Naive thymus-derived CD4-positive, alpha-beta T cell (primary cell): ENCODE measurements at regions not wholly inside any gene's neighbourhood (a gene's known extent, or its start where the extent isn't known, plus 50 kb on each side); places are given as distances from the start of the nearest gene placed in this dataset.
A peak's percentile ranks its signal among the peaks of the same experiment; 100 is the strongest.

Source experiments
- ATAC-seq: fragments of 150-1000 bp; cut with Tn5 transposase; 2 replicates; pipeline ENCODE4 v1.10.0; 2021; ENCODE audit warnings: mild to moderate bottlenecking, moderate library complexity
- CTCF ChIA-PET: fragments of 350-600 bp; sonication (Branson Sonifier 250); formaldehyde crosslinking; loops from one replicate; lab custom pipeline; 2021; ENCODE audit warnings: antibody characterized with exemption; lab: Charles Lee
- POLR2A ChIA-PET: fragments of 350-600 bp; sonication (Branson Sonifier 250); formaldehyde crosslinking; loops from one replicate; lab custom pipeline; 2021; ENCODE audit warnings: antibody characterized with exemption, inconsistent platforms; lab: Charles Lee
- DNase-seq, 9 donors: peaks; one replicate each; pipeline versions ENCODE4 v3.0.0 to v3.0.0-alpha.2; 2020 to 2022; ENCODE audit warnings: mixed read lengths in 1 of 9
- H3K27ac ChIP-seq: one replicate; pipeline ENCODE4 v1.7.0; 2013; ENCODE audit warnings: mild to moderate bottlenecking, low read depth, low read length, moderate library complexity
- H3K27me3 ChIP-seq, 2 donors: one replicate each; pipeline ENCODE4 v1.7.0; 2013; ENCODE audit warnings: low read length in 2 of 2, mild to moderate bottlenecking in 2 of 2, moderate library complexity in 2 of 2; ENCODE audit not compliant: control insufficient read depth in 2 of 2, insufficient read depth in 2 of 2
- H3K36me3 ChIP-seq, 3 experiments: 1 replicate in 2 of 3; 2 replicates in 1 of 3; pipeline ENCODE4 v1.7.0; 2013; ENCODE audit warnings: low read length in 3 of 3, mild to moderate bottlenecking in 3 of 3, moderate library complexity in 1 of 3; ENCODE audit not compliant: insufficient read depth in 3 of 3, control insufficient read depth in 2 of 3
- H3K4me1 ChIP-seq, 2 donors: one replicate each; pipeline ENCODE4 v1.7.0; 2013; ENCODE audit warnings: low read length in 2 of 2, mild to moderate bottlenecking in 2 of 2, moderate library complexity in 1 of 2; ENCODE audit not compliant: control insufficient read depth in 2 of 2, insufficient read depth in 2 of 2
- H3K4me3 ChIP-seq: 2 replicates; pipeline ENCODE4 v1.7.0; 2013; ENCODE audit warnings: mild to moderate bottlenecking, low read length
- H3K9me3 ChIP-seq, 3 experiments: 1 replicate in 2 of 3; 2 replicates in 1 of 3; pipeline ENCODE4 v1.7.0; 2013; ENCODE audit warnings: low read length in 3 of 3; ENCODE audit not compliant: control insufficient read depth in 2 of 3
- H3K27ac Mint-ChIP-seq, 9 donors: one replicate each; pipeline ENCODE4 v1.8.0; 2020 to 2022; ENCODE audit warnings: mixed read lengths in 9 of 9, mild to moderate bottlenecking in 8 of 9, moderate library complexity in 5 of 9, inconsistent platforms in 2 of 9
- H3K27me3 Mint-ChIP-seq, 5 donors: one replicate each; pipeline ENCODE4 v1.8.0; 2021 to 2022; ENCODE audit warnings: mixed read lengths in 5 of 5, mild to moderate bottlenecking in 1 of 5
- H3K36me3 Mint-ChIP-seq, 5 donors: one replicate each; pipeline ENCODE4 v1.8.0; 2020 to 2022; ENCODE audit warnings: mixed read lengths in 5 of 5, mild to moderate bottlenecking in 3 of 5, inconsistent platforms in 1 of 5
- H3K4me1 Mint-ChIP-seq, 7 donors: one replicate each; pipeline ENCODE4 v1.8.0; 2020 to 2022; ENCODE audit warnings: mixed read lengths in 7 of 7, mild to moderate bottlenecking in 3 of 7, inconsistent platforms in 1 of 7
- H3K4me3 Mint-ChIP-seq, 10 donors: one replicate each; pipeline ENCODE4 v1.8.0; 2020 to 2022; ENCODE audit warnings: mild to moderate bottlenecking in 10 of 10, mixed read lengths in 10 of 10, moderate library complexity in 6 of 10, inconsistent platforms in 2 of 10
- H3K9me3 Mint-ChIP-seq, 11 donors: one replicate each; pipeline ENCODE4 v1.8.0; 2020 to 2022; ENCODE audit warnings: mixed read lengths in 11 of 11, mild to moderate bottlenecking in 4 of 11, inconsistent platforms in 1 of 11, moderate library complexity in 1 of 11
- intact Hi-C, 2 donors: fragments of 100-400 bp; cut with micrococcal nuclease; formaldehyde crosslinking; loops; one replicate each; pipeline ENCODE4 v1.15.1; 2023

DNA sequence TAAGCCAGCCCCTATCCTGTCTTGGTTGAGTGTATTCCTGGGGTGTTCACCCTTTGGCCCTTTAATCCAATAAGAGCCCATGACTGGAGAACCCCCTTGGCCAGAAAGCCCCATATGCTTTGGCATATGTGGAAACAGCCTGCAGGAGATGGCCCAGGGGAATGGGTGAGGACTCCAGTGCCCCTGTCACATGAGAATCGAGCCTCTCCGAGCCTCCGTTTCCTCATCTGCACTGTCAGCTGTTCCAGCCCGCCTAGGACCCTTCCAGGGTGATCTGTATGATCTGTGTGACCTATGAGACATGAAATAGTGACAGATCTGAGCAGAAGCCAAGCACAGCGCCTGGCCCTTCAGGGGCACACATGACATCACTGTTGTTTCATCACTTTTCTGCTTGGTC, 300.7 kb downstream of the ZNF536 start:
- ChIA-PET POLR2A (no interaction called here), CTCF (interaction anchor here (0.7 to 1.4 kb wide), 3 partner anchors 11 to 1551 kb away, joined by 3 read pairs; no protein-coding TSS in a partner anchor)
- Histone ChIP-seq H3K4me1 (no peaks in the 10 kb centered on the region), H3K4me3 (no peak overlapping the region), H3K27me3 (no peaks in the 10 kb centered on the region), H3K36me3 (no peaks in the 10 kb centered on the region), H3K27ac (no peak overlapping the region), H3K9me3 (no peaks in the 10 kb centered on the region)
- no peak overlapping the region for H3K27ac Mint-ChIP-seq
- H3K4me1 Mint-ChIP-seq: no peaks in the 10 kb centered on the region
- DNase-seq: no peak
- ATAC-seq: no peak
- H3K36me3 Mint-ChIP-seq: no peaks in the 10 kb centered on the region
- no peaks in the 10 kb centered on the region for H3K9me3 Mint-ChIP-seq
- intact Hi-C loops: no loop called here
- peaks cover 0 to 46% (median 24%) of the 10 kb centered on the region in 5 donors for H3K27me3 Mint-ChIP-seq
- no peak overlapping the region for H3K4me3 Mint-ChIP-seq

DNA sequence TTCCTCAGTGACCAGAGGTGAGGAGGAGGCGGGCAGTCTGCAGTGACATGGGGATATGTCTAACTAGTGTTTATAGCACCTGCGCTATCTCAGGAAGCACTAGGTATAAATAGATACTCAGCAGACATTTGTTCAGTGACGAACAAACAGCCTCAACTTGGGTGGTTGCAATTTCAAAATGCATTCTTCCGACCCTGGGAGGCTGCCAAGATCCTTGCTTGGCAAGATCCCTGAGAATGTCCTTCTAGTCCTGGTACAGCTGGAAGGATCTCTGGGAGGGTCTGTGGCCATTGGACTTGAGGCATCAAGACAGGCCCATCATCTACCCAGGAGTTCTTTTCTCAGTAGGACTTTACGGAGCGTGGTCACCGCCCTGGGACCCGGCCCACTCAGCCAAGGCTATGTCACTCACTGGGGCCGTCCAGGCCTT, 299.5 kb downstream of the ZNF536 start:
- CTCF ChIA-PET: interaction anchor here (1.4 kb wide), 2 partner anchors 10 to 1553 kb away, joined by 3 read pairs; no protein-coding TSS in a partner anchor
- intact Hi-C loops: no loop called here

GRCh38 chr19:30671367-30671619, 299.1 kb downstream of the ZNF536 start:
- Histone ChIP-seq H3K4me1 (no peaks in the 10 kb centered on the region), H3K36me3 (no peaks in the 10 kb centered on the region), H3K27ac (no peak overlapping the region), H3K27me3 (no peaks in the 10 kb centered on the region), H3K9me3 (no peaks in the 10 kb centered on the region), H3K4me3 (no peak overlapping the region)
- intact Hi-C loops: no loop called here
- peaks cover 0 to 48% (median 26%) of the 10 kb centered on the region in 5 donors for H3K27me3 Mint-ChIP-seq
- ChIA-PET CTCF (no interaction called here), POLR2A (no interaction called here)
- H3K4me3 Mint-ChIP-seq: no peak overlapping the region
- H3K27ac Mint-ChIP-seq: no peak overlapping the region
- DNase-seq: no peak
- no peaks in the 10 kb centered on the region for H3K9me3 Mint-ChIP-seq
- H3K36me3 Mint-ChIP-seq: no peaks in the 10 kb centered on the region
- no peak for ATAC-seq
- no peaks in the 10 kb centered on the region for H3K4me1 Mint-ChIP-seq

More for the DNA sequence above, 299.5 kb downstream of the ZNF536 start:
- DNase-seq (no peak), ATAC-seq (no peak)
- H3K27ac ChIP-seq: no peak overlapping the region
- Mint-ChIP-seq H3K4me1 (no peaks in the 10 kb centered on the region), H3K27ac (no peak overlapping the region), H3K4me3 (no peak overlapping the region), H3K9me3 (no peaks in the 10 kb centered on the region), H3K27me3 (peaks cover 0 to 48% (median 24%) of the 10 kb centered on the region in 5 donors), H3K36me3 (no peaks in the 10 kb centered on the region)
- no peaks in the 10 kb centered on the region for H3K9me3 ChIP-seq
- no peaks in the 10 kb centered on the region for H3K36me3 ChIP-seq
- no peaks in the 10 kb centered on the region for H3K27me3 ChIP-seq
- no peak overlapping the region for H3K4me3 ChIP-seq
- no peaks in the 10 kb centered on the region for H3K4me1 ChIP-seq
- POLR2A ChIA-PET: no interaction called here

DNA sequence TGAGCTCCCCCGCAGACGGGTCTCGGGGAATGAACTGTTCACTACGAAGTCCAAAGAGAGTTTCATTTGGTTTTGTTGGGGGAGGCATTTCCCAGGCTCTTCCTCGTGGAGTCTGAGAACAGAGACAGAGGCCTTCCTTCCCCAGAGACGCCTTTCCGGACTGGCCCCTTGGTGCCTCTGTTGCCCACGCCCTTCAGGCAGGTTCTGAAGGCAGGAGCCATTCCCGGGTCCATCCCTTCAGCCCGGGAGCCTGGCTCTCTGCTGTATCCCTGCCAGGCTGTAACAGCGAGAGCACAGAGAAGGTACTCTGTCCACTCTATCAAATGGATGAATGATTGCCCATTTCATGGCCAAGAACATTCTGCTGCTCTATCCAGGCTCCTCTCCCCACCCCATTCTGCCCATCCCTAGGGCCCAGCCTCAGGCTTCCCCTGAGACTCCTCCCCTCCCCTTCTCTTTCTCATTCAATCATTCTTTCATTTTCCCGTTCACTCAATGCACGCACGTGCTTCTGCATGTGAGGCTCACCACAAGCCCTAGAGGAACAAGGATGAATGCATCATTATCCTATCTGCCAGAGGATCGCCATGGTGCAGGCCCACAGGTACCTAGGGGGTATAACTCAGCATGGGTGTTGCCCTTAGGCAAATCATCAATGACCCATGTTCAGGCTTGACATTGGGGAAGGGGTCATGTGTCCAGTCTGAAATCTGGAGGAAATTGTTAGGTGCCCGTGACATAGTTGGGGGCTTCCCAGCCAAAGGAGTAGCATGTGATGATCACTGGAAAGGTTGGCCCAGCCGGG, 298.6 kb downstream of the ZNF536 start:
- H3K9me3 ChIP-seq: no peaks in the 10 kb centered on the region
- DNase-seq (no peak), ATAC-seq (no peak)
- ChIA-PET CTCF (interaction anchor here (0.6 to 3.8 kb wide), 2 partner anchors 776 to 1554 kb away, joined by 3 to 17 read pairs; no protein-coding TSS in a partner anchor), POLR2A (no interaction called here)
- no peaks in the 10 kb centered on the region for H3K27me3 ChIP-seq
- H3K27ac ChIP-seq: no peak overlapping the region
- intact Hi-C loops: no loop called here
- Mint-ChIP-seq H3K9me3 (no peaks in the 10 kb centered on the region), H3K4me3 (no peak overlapping the region), H3K4me1 (no peaks in the 10 kb centered on the region), H3K27me3 (peaks cover 0 to 48% (median 28%) of the 10 kb centered on the region in 5 donors), H3K36me3 (no peaks in the 10 kb centered on the region), H3K27ac (no peak overlapping the region)
- H3K36me3 ChIP-seq: no peaks in the 10 kb centered on the region
- no peak overlapping the region for H3K4me3 ChIP-seq
- H3K4me1 ChIP-seq: no peaks in the 10 kb centered on the region

GRCh38 chr19:30670011-30670329, 297.8 kb downstream of the ZNF536 start:
- Histone ChIP-seq H3K27me3 (no peaks in the 10 kb centered on the region), H3K36me3 (no peaks in the 10 kb centered on the region), H3K4me1 (no peaks in the 10 kb centered on the region), H3K27ac (no peak overlapping the region), H3K4me3 (no peak overlapping the region), H3K9me3 (no peaks in the 10 kb centered on the region)
- Mint-ChIP-seq H3K4me1 (no peaks in the 10 kb centered on the region), H3K27ac (no peak overlapping the region), H3K36me3 (no peaks in the 10 kb centered on the region), H3K9me3 (no peaks in the 10 kb centered on the region), H3K27me3 (peaks cover 0 to 49% (median 31%) of the 10 kb centered on the region in 5 donors), H3K4me3 (no peak overlapping the region)
- CTCF ChIA-PET: interaction anchor here (3.8 kb wide), 1 partner anchor 1555 kb away, joined by 17 read pairs; no protein-coding TSS in a partner anchor
- ATAC-seq (no peak), DNase-seq (no peak)
- intact Hi-C loops: no loop called here
- POLR2A ChIA-PET: no interaction called here

DNA sequence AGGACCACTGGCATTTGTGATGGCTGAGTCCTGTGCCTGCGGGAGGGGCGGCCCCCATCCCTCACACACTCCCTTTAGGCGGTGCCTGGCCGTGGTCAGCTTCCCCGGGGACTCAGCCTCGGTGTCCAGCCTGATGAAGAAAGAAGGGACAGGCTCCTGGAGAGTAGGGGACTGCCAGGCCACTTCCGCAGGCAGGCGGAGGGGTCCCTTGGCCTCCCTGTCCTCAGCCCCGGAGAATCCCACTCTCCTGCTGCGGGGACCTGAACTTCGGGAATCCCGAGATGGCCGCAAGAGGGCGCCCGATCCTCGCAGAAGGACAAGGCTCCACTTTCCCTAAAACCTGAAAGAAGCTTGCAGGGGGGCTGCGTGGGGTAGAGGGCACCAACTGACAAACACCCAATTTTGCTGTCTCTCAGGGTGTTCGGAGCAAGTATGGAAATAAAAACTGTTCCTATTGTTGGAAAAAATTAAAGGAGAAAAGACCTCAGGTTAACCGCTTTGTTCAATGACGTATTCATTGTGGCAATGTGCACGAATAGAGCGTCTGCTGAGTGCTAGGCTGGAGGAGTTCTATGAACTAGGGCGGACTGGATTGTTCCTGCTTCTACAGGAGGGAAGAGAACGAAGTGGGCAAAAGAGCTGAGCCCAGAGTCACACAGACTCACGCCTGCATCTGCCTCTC, 297.3 kb downstream of the ZNF536 start:
- intact Hi-C loops: no loop called here
- H3K36me3 Mint-ChIP-seq: no peaks in the 10 kb centered on the region
- no peak overlapping the region for H3K27ac Mint-ChIP-seq
- ChIA-PET POLR2A (no interaction called here), CTCF (interaction anchor here (3.8 kb wide), 1 partner anchor 1555 kb away, joined by 17 read pairs; no protein-coding TSS in a partner anchor)
- H3K9me3 Mint-ChIP-seq: no peaks in the 10 kb centered on the region
- no peaks in the 10 kb centered on the region for H3K36me3 ChIP-seq
- H3K4me1 ChIP-seq: no peaks in the 10 kb centered on the region
- no peak overlapping the region for H3K27ac ChIP-seq
- no peak overlapping the region for H3K4me3 ChIP-seq
- peak; percentile 1 to 55 (median 18) for DNase-seq
- H3K4me3 Mint-ChIP-seq: no peak overlapping the region
- H3K27me3 ChIP-seq: no peaks in the 10 kb centered on the region
- peak; percentile 31 for ATAC-seq
- H3K4me1 Mint-ChIP-seq: no peaks in the 10 kb centered on the region
- no peaks in the 10 kb centered on the region for H3K9me3 ChIP-seq
- peaks cover 0 to 52% (median 34%) of the 10 kb centered on the region in 5 donors for H3K27me3 Mint-ChIP-seq
